NK-92 treated with Interleukin-12 subunit alpha and Interleukin-12 subunit beta, amount 100 ng/mL, for 24 hours (cell line): ENCODE measurements at regions not wholly inside any gene's neighbourhood (a gene's known extent, or its start where the extent isn't known, plus 50 kb on each side); places are given as distances from the start of the nearest gene placed in this dataset.
"Not testable (repeated sequence)": the region's sequence is repeated elsewhere in the genome, so short reads cannot be mapped to it uniquely, and the experiment has no call there.

Experiments
- DNase-seq: peaks from one replicate; lab custom pipeline; 2025; lab: John Stamatoyannopoulos, UW

DNA sequence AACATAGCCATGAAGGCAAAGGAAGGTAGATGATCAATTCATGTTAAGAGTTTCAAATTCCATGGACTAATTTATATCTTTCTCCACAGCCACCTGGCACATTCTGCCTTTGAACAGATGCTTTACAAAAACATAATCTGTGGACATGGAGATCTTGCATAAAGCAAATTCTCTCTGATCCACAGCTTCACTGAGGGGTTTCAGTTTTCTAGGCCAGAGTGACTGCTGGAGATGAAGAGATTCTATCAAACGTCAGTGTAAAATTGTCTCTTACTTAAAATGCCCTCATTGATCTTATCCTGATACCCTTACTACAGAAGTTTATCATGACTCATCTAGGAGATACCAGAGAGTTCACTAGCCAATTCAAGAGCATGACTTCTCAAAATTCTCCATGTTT is 291.6 kb downstream of the DAD1 start:
- no peak for DNase-seq

DNA sequence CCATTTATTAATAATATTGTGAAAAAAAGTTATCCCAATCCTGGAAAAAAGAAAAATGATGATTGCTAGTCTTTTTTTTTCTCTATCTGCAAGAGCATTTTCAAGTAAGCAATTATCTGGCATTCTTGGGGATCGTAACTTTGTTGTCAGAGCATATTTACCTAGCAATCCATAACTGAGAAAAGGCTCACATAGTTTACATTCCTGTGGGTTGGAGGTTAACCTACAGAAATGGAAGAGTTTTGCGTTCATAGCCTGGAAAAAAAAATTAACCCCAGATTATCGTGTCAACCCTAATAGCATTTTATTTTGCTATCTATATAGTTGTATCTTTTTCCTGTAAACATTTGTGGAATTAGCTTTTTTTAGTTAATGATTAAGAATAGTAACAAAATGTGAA is 292.3 kb downstream of the DAD1 start:
- DNase-seq, result no peak

DNA sequence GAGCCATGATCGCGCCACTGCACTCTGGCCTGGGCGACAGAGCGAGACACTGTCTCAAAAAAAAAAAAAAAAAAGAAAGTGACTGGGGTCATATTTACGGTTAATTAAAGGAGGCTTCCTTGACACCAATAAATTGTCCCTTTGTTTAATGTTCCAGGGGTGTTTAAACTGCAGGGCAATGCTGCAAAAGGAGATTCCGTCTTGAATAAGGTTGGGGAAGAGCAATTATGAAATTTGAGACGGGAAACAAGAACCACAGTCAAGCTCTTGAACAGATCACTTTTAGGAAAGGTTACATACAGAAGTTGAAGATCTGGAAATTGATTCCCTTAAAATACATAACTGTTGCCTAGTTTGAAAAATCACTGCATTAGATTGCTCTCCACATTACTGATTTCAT is 292.9 kb downstream of the DAD1 start:
- no peak for DNase-seq

GRCh38 chr14:22291406-22291805 is 297.6 kb downstream of the DAD1 start:
- no peak for DNase-seq

GRCh38 chr14:22289570-22289969 is 299.5 kb downstream of the DAD1 start:
- DNase-seq, result no peak

DNA sequence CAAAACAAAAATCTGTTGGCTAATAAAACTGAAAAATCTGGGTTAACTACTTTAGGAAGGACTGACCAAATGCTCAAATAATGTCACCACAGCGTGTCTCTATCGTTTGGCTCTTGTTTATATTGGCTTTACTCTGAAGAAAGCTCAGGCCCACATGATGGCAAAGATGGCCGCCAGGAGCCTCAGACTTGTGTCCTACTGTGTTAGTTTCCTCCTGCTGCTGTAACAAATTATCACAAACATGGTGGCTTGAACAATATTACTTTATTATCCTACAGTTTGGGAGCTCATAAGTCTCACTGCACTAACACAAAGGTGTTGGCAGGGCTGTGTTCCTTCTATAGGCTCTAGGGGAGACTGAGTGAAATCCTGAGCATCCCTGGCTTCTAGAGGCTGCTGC is 303.0 kb downstream of the DAD1 start:
- no peak for DNase-seq

DNA sequence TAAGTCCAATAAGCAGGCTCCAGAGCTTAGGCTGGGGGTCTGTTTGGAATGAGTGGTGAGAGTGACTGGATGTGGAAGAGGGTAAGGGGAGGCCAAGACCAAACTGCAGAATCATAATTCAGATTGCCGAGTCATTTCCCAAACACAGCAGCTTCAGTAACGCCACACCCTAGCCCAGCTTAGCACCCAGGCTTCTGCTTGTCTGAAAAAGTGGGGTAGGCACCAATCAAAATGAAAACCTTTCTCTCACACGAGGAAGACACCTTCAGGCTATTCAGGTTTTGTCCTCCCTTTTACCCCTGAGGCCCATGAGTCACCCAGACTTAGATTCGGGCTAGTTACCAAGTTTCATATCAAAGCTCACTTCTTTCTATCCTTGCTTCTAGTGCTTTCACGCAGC is 306.1 kb downstream of the DAD1 start:
- DNase-seq, result no peak

GRCh38 chr14:22282417-22282816 is 306.6 kb downstream of the DAD1 start:
- DNase-seq, result no peak

DNA sequence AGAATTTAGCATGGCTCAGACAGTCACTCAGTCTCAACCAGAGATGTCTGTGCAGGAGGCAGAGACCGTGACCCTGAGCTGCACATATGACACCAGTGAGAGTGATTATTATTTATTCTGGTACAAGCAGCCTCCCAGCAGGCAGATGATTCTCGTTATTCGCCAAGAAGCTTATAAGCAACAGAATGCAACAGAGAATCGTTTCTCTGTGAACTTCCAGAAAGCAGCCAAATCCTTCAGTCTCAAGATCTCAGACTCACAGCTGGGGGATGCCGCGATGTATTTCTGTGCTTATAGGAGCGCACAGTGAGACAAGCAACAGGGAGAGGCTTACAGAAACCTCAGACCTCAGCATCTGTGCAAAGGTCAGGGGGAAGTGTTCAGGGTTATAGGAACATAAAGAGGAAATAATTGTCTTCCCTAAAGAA is 307.6 kb downstream of the DAD1 start:
- DNase-seq, result not testable (repeated sequence)

- no peak for DNase-seq
Observed at GRCh38 chr14:22280497-22281316, 308.3 kb downstream of the DAD1 start.

- DNase-seq, result no peak
Observed at GRCh38 chr14:22276913-22277816, 311.9 kb downstream of the DAD1 start.

DNA sequence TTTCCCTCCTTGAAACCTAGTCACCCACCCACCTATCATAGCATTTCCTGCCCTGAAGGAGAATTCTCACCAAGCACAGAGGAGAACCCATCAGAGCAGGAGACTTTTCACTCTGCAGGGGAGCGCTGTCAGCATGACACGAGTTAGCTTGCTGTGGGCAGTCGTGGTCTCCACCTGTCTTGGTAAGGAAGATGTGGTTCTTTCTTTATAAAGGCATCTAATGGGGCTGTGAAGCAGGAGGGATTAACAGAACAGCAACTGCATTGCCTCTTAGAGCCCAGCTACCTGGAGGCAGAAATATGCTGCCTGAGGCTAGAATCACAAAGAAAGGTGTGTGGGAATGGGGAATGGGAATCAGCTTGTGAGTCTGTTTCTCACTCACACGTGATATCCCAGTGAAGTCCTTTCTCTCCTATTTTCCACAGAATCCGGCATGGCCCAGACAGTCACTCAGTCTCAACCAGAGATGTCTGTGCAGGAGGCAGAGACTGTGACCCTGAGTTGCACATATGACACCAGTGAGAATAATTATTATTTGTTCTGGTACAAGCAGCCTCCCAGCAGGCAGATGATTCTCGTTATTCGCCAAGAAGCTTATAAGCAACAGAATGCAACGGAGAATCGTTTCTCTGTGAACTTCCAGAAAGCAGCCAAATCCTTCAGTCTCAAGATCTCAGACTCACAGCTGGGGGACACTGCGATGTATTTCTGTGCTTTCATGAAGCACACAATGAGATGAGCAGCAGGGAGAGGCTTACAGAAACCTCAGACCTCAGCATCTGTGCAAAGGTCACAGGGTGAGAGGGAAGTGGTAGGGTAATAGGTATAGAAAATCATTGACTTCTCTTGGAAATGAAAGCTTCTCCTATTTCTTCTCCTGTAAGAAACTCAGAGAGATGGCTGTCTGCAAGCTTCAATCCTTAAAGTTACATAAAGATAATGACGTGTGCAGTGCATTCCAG is 316.9 kb downstream of the DAD1 start:
- DNase-seq, result no peak

- DNase-seq, result no peak
Observed at GRCh38 chr14:22268875-22269274, 320.1 kb downstream of the DAD1 start.

GRCh38 chr14:22266683-22267082 is 322.3 kb downstream of the DAD1 start:
- DNase-seq, result no peak

GRCh38 chr14:22266142-22266442 is 322.9 kb downstream of the DAD1 start:
- no peak for DNase-seq

DNA sequence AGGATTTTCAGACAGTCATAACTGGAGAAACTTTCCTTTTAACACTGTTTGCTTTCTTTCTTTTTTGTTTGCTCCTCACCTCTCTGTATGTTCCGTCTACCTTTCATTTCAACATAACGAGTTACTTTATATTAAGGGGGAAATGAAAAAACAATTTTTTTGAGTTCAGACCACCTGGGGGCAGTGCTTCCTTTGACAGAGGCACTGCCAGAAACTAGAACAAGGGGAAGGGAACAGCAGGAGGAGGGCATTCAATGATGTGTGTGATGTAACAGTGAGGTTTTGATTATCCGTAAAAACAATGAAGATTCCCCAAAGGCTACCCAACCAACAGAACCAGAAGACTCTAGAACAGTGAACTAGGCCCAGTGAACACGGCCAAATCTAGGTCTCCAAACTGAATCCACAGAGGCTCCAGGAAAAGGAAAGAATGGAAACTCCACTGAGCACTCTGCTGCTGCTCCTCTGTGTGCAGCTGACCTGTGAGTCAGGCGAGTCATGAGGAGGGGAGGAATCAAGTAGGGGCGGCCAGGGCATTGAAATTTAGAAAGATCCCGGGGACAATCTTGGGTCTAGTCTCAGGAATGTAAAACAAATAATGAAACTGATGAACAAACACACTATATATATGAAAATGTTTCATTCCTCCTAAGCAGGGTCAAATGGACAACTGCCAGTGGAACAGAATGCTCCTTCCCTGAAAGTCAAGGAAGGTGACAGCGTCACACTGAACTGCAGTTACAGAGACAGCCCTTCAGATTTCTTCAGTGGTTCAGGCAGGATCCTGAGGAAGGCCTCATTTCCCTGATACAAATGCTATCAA is 323.5 kb downstream of the DAD1 start:
- no peak for DNase-seq

DNA sequence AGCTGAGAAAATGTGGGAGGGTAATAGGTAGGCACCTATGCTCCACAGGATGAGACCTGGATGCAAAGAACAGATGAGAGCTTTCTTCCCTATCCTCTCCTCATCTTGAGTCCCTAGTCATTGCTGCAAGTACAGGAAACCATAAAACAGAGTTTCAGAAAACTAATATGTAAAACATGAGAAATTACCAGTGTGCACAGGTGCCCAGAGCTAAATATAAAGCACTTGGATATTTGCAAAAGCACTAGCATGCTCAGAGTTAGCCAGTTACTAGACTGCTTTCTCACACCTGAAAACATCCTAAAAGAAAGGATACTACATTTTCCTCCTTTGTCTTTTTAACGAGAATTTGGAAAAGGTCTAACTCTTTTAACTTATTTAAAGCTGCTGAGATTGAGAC is 324.3 kb downstream of the DAD1 start:
- no peak for DNase-seq

DNA sequence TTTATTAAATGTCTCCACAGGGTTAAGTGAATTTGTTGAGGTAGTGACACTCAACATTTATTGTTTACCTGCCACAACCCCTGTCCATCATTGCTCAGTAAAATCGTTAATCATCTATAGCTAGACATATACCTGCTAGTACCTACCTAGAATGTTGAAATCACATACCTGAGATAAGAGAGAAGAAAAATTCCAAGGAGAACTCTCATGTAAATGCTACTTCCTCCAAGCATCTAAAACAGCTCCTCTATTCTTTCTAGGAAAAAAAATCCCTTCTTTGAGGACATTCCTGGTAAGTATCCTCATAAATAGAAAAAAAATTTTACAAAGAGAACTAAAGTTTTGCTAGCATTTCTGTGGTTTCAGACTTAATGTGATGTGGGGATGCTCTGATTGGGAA is 325.1 kb downstream of the DAD1 start:
- DNase-seq, result no peak

GRCh38 chr14:22262881-22263280 is 326.1 kb downstream of the DAD1 start:
- no peak for DNase-seq

- DNase-seq, result no peak
Observed at GRCh38 chr14:22255017-22255950, 333.7 kb downstream of the DAD1 start.
